Stomach (tissue), 4 donors: ENCODE measurements at regions not wholly inside any gene's neighbourhood (a gene's known extent, or its start where the extent isn't known, plus 50 kb on each side); places are given as distances from the start of the nearest gene placed in this dataset.

Experiments
- CTCF ChIP-seq, 7 experiments: fragments of 450-650 bp in 4 of 7; fragments of 200-600 bp in 3 of 7; sonication (generic) in 3 of 7; IDR thresholded peaks; one replicate each; pipeline ENCODE4 v1.5.1; 2016 to 2019; ENCODE audit warnings: antibody characterized with exemption in 7 of 7, control low read depth in 2 of 7, mild to moderate bottlenecking in 1 of 7
- POLR2A ChIP-seq, 4 donors: fragments of 450-650 bp; IDR thresholded peaks; one replicate each; pipeline ENCODE4 v1.6.1; 2016; ENCODE audit warnings: antibody characterized with exemption in 4 of 4, control low read depth in 2 of 4, mild to moderate bottlenecking in 1 of 4, moderate library complexity in 1 of 4
- POLR2AphosphoS5 ChIP-seq, 3 donors: sonication (generic); formaldehyde crosslinking; IDR thresholded peaks; one replicate each; pipeline ENCODE4 v1.6.1; 2016; ENCODE audit warnings: antibody characterized with exemption in 3 of 3

- TF ChIP-seq CTCF (IDR thresholded peaks at IDR 0.05) (no peak), POLR2A (IDR thresholded peaks at IDR 0.05) (no peak), POLR2AphosphoS5 (IDR thresholded peaks at IDR 0.05) (no peak)
Measured at GRCh38 chr1:57983441-57983840, 559.6 kb upstream of the DAB1 start.
